A549 (cell line): ENCODE measurements at regions not wholly inside any gene's neighbourhood (a gene's known extent, or its start where the extent isn't known, plus 50 kb on each side); places are given as distances from the start of the nearest gene placed in this dataset.

ENCODE experiments used
- ATAC-seq, 2 experiments: fragments of 200-7000 bp in 1 of 2; fragments of >200 bp in 1 of 2; cut with Nextera tagmentation in 1 of 2; cut with Tn5 transposase in 1 of 2; 3 replicates each; pipeline versions ENCODE4 v1.8.0 to v1.9.1; 2018 to 2020; ENCODE audit warnings: mild to moderate bottlenecking in 1 of 2, moderate library complexity in 1 of 2
- CTCF ChIA-PET: fragments of 300-600 bp; sonication (Branson Sonifier 250); formaldehyde crosslinking; extraction: SDS; loops from one replicate; lab custom pipeline; 2021; ENCODE audit warnings: antibody characterized with exemption, inconsistent platforms; lab: Yijun Ruan, JAX
- POLR2A ChIA-PET: fragments of 350-600 bp; formaldehyde crosslinking; extraction: SDS; loops from one replicate; lab custom pipeline; 2021; ENCODE audit warnings: antibody characterized with exemption, inconsistent platforms; lab: Yijun Ruan, JAX
- DNase-seq, 2 experiments: peaks; one replicate each; pipeline versions ENCODE4 v3.0.0 to v3.0.0-alpha.2; 2011 to 2016; ENCODE audit warnings: low read depth in 1 of 2, low spot score in 1 of 2
- FAIRE-seq: peaks from 2 replicates; lab custom pipeline; 2011; peaks lifted over from hg19 to GRCh38; lab: Jason Lieb, UNC
- H3K27ac ChIP-seq, 2 experiments: fragments of >200 bp; sonication (Bioruptor Twin); formaldehyde crosslinking; 3 replicates each; pipeline ENCODE4 v1.5.1; 2016 to 2017
- H3K4me1 ChIP-seq: fragments of >200 bp; sonication (Bioruptor Twin); formaldehyde crosslinking; 3 replicates; pipeline ENCODE4 v1.6.1; 2016
- H3K4me2 ChIP-seq: fragments of >200 bp; sonication (Bioruptor Twin); formaldehyde crosslinking; 3 replicates; pipeline ENCODE4 v1.6.1; 2016
- H3K4me3 ChIP-seq: fragments of >200 bp; sonication (Bioruptor Twin); formaldehyde crosslinking; 3 replicates; pipeline ENCODE4 v1.5.1; 2016
- H3K9me3 ChIP-seq: fragments of >200 bp; sonication (Bioruptor Twin); formaldehyde crosslinking; 3 replicates; pipeline ENCODE4 v1.6.1; 2016
- BHLHE40 ChIP-seq: IDR thresholded peaks from 2 replicates; pipeline ENCODE4 v1.6.1; 2012; ENCODE audit warnings: low read depth, low read length, inconsistent platforms
- CBX8 ChIP-seq: fragments of 200-600 bp; sonication (generic); IDR thresholded peaks from 2 replicates; pipeline ENCODE4 v1.6.1; 2016
- CEBPB ChIP-seq, 2 experiments: fragments of >200 bp in 1 of 2; sonication (Bioruptor Twin) in 1 of 2; formaldehyde crosslinking in 1 of 2; IDR thresholded peaks; 2 replicates each; pipeline ENCODE4 v1.6.1; 2012 to 2016
- EHMT2 ChIP-seq: fragments of 200-600 bp; sonication (generic); IDR thresholded peaks from 2 replicates; pipeline ENCODE4 v1.6.1; 2016; ENCODE audit warnings: antibody characterized with exemption, low read depth, mild to moderate bottlenecking, moderate library complexity
- FOSB ChIP-seq: fragments of 250-450 bp; sonication (Bioruptor Pico); IDR thresholded peaks from 2 replicates; pipeline ENCODE4 v1.5.0; 2020; ENCODE audit warnings: mild to moderate bottlenecking, moderate library complexity
- FOSL2 ChIP-seq, 2 experiments: fragments of 450-650 bp in 1 of 2; fragments of >200 bp in 1 of 2; sonication (Bioruptor Twin) in 1 of 2; formaldehyde crosslinking; IDR thresholded peaks; 2 replicates each; pipeline versions ENCODE4 v1.5.0 to v1.6.1; 2016 to 2020; ENCODE audit warnings: mild to moderate bottlenecking in 1 of 2, moderate library complexity in 1 of 2
- FOXS1 ChIP-seq: fragments of 250-450 bp; sonication (Bioruptor Pico); IDR thresholded peaks from 2 replicates; pipeline ENCODE4 v1.5.0; 2020; ENCODE audit warnings: mild to moderate bottlenecking, moderate library complexity
- GATA3 ChIP-seq: IDR thresholded peaks from 2 replicates; pipeline ENCODE4 v1.6.1; 2012; ENCODE audit warnings: borderline replicate concordance
- HDAC2 ChIP-seq: fragments of 200-600 bp; sonication (generic); IDR thresholded peaks from 2 replicates; pipeline ENCODE4 v1.6.1; 2016
- HOXB5 ChIP-seq: fragments of 250-450 bp; sonication (Bioruptor Pico); IDR thresholded peaks from 2 replicates; pipeline ENCODE4 v1.5.0; 2020; ENCODE audit warnings: mild to moderate bottlenecking, moderate library complexity
- JUN ChIP-seq, 2 experiments: fragments of >200 bp; sonication (Bioruptor Twin); formaldehyde crosslinking; IDR thresholded peaks; 2 replicates in 1 of 2; 3 replicates in 1 of 2; pipeline ENCODE4 v1.6.1; 2016 to 2017
- KDM5A ChIP-seq: fragments of 200-600 bp; sonication (generic); IDR thresholded peaks from 2 replicates; pipeline ENCODE4 v1.6.1; 2016; ENCODE audit warnings: antibody characterized with exemption, mild to moderate bottlenecking
- MAFK ChIP-seq: fragments of 450-650 bp; IDR thresholded peaks from 2 replicates; pipeline ENCODE4 v1.6.1; 2014; ENCODE audit not compliant: partially characterized antibody
- PHF8 ChIP-seq: fragments of 200-600 bp; sonication (generic); IDR thresholded peaks from 2 replicates; pipeline ENCODE4 v1.6.1; 2016; ENCODE audit warnings: low read depth, mild to moderate bottlenecking, antibody characterized with exemption, moderate library complexity, borderline replicate concordance
- POLR2A ChIP-seq: IDR thresholded peaks from 2 replicates; pipeline ENCODE4 v1.6.1; 2012; ENCODE audit warnings: mild to moderate bottlenecking, low read length
- POLR2AphosphoS2 ChIP-seq: conservative IDR thresholded peaks from 2 replicates; pipeline ENCODE4 v1.6.1; 2012; ENCODE audit warnings: low read length, improper control_type of control experiment, inconsistent platforms
- RAD21 ChIP-seq, 2 experiments: fragments of >200 bp in 1 of 2; sonication (Bioruptor Twin) in 1 of 2; formaldehyde crosslinking in 1 of 2; IDR thresholded peaks in 1 of 2; conservative IDR thresholded peaks in 1 of 2; 2 replicates in 1 of 2; 3 replicates in 1 of 2; pipeline ENCODE4 v1.6.1; 2012 to 2018; ENCODE audit warnings: inconsistent platforms in 1 of 2
- RNF2 ChIP-seq: fragments of 200-600 bp; sonication (generic); IDR thresholded peaks from 2 replicates; pipeline ENCODE4 v1.6.1; 2016; ENCODE audit warnings: low read depth, mild to moderate bottlenecking, antibody characterized with exemption, moderate library complexity, borderline replicate concordance
- SREBF2 ChIP-seq: fragments of 450-650 bp; IDR thresholded peaks from 2 replicates; pipeline ENCODE4 v1.6.1; 2014; ENCODE audit warnings: mild to moderate bottlenecking, moderate library complexity
- TFCP2L1 ChIP-seq: fragments of 250-450 bp; sonication (Bioruptor Pico); IDR thresholded peaks from 2 replicates; pipeline ENCODE4 v1.5.0; 2021; ENCODE audit warnings: mild to moderate bottlenecking
- ZSCAN20 ChIP-seq: fragments of 250-450 bp; sonication (Bioruptor Pico); IDR thresholded peaks from 2 replicates; pipeline ENCODE4 v1.8.0; 2022; ENCODE audit warnings: mild to moderate bottlenecking, moderate library complexity
- WGBS: methylation state at CpG from one replicate; pipeline ENCODE4 v1.1.6; 2017; ENCODE audit errors: missing lambda C conversion rate; 5-methylcytosine and 5-hydroxymethylcytosine counted together
- TF ChIP-seq, protein P1 (sequence below): fragments of >200 bp; sonication (Bioruptor Twin); formaldehyde crosslinking; IDR thresholded peaks from 3 replicates; pipeline ENCODE4 v1.5.1; 2016
- TF ChIP-seq, protein P2 (sequence below): IDR thresholded peaks from 2 replicates; pipeline ENCODE4 v1.6.1; 2012

DNA sequence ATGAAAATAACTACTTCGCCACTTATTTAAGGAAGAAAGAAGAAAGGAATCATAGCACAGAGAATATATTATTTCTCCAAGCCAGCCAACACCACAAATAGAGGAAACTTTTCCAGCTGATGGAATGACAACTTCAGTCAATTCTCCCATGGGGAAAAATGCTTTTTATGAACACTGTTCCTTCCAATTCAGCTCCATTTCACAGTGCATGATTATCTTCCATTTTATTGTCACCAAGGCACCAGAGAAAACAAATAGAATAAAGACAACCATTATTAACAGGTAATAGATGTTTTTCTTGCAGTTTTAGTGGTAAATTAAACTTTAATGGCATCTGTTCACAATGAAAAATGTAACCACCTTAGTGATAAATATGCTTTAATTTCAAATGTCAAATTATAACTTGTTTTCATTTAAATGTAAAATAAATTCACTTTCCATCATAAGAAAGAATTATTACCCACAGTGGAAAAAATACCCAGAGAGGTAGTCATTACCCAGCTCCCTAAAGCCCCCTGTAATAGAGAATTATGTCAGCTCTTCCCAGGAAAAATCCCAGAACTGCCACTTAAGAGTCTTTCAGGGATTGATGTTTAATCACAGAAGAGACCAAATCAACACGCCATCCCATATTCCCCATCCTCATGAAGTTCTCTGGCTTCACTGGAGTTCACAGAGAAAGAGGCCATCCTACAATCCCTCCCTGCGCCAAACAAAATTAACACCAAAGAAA, 828.3 kb upstream of the TMEM132C start (continued):
- TF ChIP-seq, protein P1, sequence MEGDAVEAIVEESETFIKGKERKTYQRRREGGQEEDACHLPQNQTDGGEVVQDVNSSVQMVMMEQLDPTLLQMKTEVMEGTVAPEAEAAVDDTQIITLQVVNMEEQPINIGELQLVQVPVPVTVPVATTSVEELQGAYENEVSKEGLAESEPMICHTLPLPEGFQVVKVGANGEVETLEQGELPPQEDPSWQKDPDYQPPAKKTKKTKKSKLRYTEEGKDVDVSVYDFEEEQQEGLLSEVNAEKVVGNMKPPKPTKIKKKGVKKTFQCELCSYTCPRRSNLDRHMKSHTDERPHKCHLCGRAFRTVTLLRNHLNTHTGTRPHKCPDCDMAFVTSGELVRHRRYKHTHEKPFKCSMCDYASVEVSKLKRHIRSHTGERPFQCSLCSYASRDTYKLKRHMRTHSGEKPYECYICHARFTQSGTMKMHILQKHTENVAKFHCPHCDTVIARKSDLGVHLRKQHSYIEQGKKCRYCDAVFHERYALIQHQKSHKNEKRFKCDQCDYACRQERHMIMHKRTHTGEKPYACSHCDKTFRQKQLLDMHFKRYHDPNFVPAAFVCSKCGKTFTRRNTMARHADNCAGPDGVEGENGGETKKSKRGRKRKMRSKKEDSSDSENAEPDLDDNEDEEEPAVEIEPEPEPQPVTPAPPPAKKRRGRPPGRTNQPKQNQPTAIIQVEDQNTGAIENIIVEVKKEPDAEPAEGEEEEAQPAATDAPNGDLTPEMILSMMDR, result no peak
- TF ChIP-seq POLR2AphosphoS2, result no peak
- TF ChIP-seq MAFK, result no peak
- no peak for TF ChIP-seq EHMT2
- TF ChIP-seq, protein P2, sequence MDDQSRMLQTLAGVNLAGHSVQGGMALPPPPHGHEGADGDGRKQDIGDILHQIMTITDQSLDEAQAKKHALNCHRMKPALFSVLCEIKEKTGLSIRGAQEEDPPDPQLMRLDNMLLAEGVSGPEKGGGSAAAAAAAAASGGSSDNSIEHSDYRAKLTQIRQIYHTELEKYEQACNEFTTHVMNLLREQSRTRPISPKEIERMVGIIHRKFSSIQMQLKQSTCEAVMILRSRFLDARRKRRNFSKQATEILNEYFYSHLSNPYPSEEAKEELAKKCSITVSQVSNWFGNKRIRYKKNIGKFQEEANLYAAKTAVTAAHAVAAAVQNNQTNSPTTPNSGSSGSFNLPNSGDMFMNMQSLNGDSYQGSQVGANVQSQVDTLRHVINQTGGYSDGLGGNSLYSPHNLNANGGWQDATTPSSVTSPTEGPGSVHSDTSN, result no peak

DNA sequence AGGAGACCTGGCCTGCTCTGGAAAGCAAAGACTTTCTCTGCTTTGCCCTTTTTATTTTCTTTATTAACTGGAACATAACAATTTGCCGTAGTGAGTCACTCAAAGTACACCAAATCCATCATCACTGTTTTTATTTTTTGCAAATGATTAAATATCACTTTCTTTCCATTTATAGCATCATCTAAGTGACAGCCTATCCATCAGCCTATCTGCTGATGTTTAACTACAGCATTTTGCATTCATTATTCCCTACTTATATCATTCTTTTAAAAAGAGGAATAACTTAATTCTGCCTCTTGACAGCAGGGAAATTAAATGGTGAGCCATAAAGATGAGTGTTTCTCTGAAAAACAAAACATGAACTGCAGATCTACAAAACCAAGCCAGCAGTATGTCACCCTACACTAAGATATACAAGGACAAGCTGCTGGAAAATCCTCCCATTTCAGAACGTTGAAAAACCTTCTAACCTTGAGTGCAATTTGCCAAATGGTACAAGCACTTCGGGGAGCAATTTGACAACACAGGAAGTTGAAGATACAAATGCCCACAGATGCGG, 821.3 kb upstream of the TMEM132C start:
- ATAC-seq, result no peak
- TF ChIP-seq GATA3, result no peak
- no peak for TF ChIP-seq FOSL2 (IDR thresholded peaks at IDR 0.05)
- no peak for TF ChIP-seq FOSL2 (CRISPR knock-in tag; IDR thresholded peaks at IDR 0.05)
- no peak for TF ChIP-seq PHF8
- TF ChIP-seq SREBF2, result no peak
- TF ChIP-seq, all 56 proteins: peak for 0
- no peak overlapping the region for H3K27ac ChIP-seq
- H3K4me2 ChIP-seq, result no peak overlapping the region
- 4% methylated on average over 4 of the region's 4 CpGs for WGBS
- no peaks in the 10 kb centered on the region; the same call in 2 of the 3 replicates for H3K9me3 ChIP-seq
- CTCF ChIA-PET, result no interaction called here
- no peaks in the 10 kb centered on the region for H3K4me1 ChIP-seq
- DNase-seq (no peak), FAIRE-seq (no peak)
- POLR2A ChIA-PET, result no interaction called here
- H3K4me3 ChIP-seq, result no peak overlapping the region

DNA sequence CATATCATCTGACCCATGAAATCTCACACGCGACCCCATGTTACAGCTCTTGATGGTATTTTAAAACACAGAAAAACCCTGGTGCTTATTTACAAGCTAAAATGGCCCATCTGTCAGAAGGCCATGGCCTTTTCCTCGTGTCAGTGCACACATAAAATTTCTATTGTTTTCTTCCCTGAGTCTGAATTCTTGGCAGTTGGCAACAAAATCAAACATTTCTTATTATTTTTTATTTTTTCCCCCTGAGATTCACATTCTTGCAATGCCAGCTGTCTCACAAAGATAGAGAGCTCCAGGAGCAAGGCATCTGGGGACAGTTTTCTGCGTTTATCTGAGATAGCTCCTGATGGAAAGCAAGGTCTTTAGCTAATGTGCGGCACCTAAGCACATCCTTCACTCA, 818.1 kb upstream of the TMEM132C start:
- TF ChIP-seq HDAC2 (no peak), JUN (IDR thresholded peaks at IDR 0.05) (no peak), KDM5A (no peak), RNF2 (no peak), ZSCAN20 (CRISPR knock-in tag) (no peak)
- ATAC-seq (no peak), FAIRE-seq (no peak), DNase-seq (no peak)
- POLR2A ChIA-PET, result no interaction called here
- CTCF ChIA-PET, result interaction anchor here (1.1 kb wide), 1 partner anchor 67 kb away, joined by 3 read pairs; no protein-coding TSS in a partner anchor
- Histone ChIP-seq H3K27ac (no peak overlapping the region), H3K4me3 (no peak overlapping the region), H3K9me3 (no peaks in the 10 kb centered on the region; the same call in 2 of the 3 replicates), H3K4me2 (no peak overlapping the region), H3K4me1 (no peaks in the 10 kb centered on the region)
- WGBS, result 54% methylated on average over 5 of the region's 5 CpGs

DNA sequence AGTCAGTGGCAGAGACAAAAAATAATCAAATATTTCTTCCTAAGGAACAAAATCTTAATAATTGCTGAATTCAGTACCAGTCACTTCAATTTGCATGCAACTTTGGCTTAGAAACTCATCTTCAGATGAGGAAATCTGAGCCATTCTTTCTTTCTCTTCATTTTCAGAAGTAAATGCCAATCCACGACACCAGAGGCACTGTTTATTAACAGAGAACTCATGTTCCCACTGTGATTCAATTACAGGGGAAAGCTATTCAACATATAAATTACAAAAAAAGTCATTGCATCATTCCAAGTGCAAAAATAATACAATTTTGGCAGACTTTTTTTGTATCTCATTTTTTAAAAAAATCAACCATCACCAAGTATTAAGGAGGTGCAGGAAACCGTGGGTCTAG, 816.1 kb upstream of the TMEM132C start:
- Histone ChIP-seq H3K9me3 (no peaks in the 10 kb centered on the region; the same call in 2 of the 3 replicates), H3K27ac (no peak overlapping the region), H3K4me3 (no peak overlapping the region), H3K4me1 (no peaks in the 10 kb centered on the region), H3K4me2 (no peak overlapping the region)
- no peak for DNase-seq
- POLR2A ChIA-PET, result no interaction called here
- no peak for FAIRE-seq
- TF ChIP-seq RAD21 (conservative IDR thresholded peaks at IDR 0.05 in 1 of 2, IDR thresholded peaks at IDR 0.05 in 1 of 2) (no peak), CBX8 (no peak), FOXS1 (CRISPR knock-in tag) (no peak), FOSB (CRISPR knock-in tag) (no peak), CEBPB (IDR thresholded peaks at IDR 0.05) (no peak), TFCP2L1 (CRISPR knock-in tag) (no peak), JUN (IDR thresholded peaks at IDR 0.05) (no peak), BHLHE40 (no peak), POLR2A (no peak), HOXB5 (CRISPR knock-in tag) (no peak)
- 3% methylated on average over 2 of the region's 2 CpGs for WGBS
- CTCF ChIA-PET, result no interaction called here
- no peak for ATAC-seq
